Fibroblast of villous mesenchyme (primary cell): ENCODE measurements at regions not wholly inside any gene's neighbourhood (a gene's known extent, or its start where the extent isn't known, plus 50 kb on each side); places are given as distances from the start of the nearest gene placed in this dataset.

ENCODE experiments used
- DNase-seq: peaks from one replicate; pipeline ENCODE4 v3.0.0-alpha.2; 2010; ENCODE audit warnings: low read depth
- H3K4me3 ChIP-seq: 2 replicates; pipeline ENCODE4 v1.5.1; 2011; ENCODE audit warnings: low read depth, mild to moderate bottlenecking, low read length
- TF ChIP-seq, protein P1 (sequence below): IDR thresholded peaks from 2 replicates; pipeline ENCODE4 v1.5.1; 2012; ENCODE audit warnings: low read depth, mild to moderate bottlenecking, low read length; ENCODE audit not compliant: insufficient read depth

DNA sequence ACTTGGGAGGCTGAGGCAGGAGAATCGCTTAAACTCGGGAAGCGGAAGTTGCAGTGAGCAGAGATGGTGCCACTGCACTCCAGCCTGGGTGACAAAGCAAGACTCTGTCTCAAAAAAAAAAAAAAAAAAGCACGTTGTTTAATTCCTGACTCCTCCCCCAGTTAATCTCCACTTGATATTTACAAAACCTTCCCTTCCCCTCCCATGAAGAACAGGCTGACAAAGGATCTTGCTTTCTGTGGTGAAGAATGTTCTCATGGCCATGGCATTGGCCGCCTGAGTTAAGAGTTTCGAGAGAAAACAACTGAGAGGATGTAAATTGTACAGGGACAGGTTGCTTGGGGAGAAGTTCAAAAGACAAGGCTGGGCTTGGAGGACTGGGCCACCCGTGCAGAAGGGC lies 168.2 kb upstream of the BCOR start:
- no peak overlapping the region for H3K4me3 ChIP-seq
- TF ChIP-seq, protein P1, sequence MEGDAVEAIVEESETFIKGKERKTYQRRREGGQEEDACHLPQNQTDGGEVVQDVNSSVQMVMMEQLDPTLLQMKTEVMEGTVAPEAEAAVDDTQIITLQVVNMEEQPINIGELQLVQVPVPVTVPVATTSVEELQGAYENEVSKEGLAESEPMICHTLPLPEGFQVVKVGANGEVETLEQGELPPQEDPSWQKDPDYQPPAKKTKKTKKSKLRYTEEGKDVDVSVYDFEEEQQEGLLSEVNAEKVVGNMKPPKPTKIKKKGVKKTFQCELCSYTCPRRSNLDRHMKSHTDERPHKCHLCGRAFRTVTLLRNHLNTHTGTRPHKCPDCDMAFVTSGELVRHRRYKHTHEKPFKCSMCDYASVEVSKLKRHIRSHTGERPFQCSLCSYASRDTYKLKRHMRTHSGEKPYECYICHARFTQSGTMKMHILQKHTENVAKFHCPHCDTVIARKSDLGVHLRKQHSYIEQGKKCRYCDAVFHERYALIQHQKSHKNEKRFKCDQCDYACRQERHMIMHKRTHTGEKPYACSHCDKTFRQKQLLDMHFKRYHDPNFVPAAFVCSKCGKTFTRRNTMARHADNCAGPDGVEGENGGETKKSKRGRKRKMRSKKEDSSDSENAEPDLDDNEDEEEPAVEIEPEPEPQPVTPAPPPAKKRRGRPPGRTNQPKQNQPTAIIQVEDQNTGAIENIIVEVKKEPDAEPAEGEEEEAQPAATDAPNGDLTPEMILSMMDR, result no peak
- DNase-seq, result no peak

DNA sequence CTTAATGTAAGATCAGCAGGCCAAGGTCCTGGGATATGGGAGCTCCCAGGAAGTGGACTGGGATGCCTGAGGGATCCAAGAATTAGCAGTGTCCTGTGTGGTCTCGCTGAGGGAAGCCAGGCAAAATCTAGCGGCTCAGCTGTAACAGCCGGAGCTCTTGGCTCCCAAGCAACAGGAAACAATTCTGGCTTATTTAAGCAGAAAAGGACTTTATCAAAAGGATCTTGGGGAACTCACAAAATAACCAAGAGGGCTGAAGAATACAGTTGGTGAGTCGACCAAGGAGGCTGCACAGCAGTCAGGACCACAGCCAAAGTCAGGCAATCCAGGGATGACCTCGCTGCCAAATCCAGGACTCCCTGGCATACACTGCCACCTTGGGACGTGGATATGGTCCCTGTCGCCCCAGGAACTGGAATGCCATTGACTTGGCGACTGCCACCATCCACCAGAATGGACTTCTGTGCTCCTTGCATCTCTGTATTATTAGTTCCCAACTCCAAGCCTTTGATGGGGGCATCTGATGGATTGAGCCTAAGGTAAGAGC lies 165.3 kb upstream of the BCOR start:
- TF ChIP-seq, protein P1, result no peak
- DNase-seq, result peak; percentile 70
- H3K4me3 ChIP-seq, result no peak overlapping the region

DNA sequence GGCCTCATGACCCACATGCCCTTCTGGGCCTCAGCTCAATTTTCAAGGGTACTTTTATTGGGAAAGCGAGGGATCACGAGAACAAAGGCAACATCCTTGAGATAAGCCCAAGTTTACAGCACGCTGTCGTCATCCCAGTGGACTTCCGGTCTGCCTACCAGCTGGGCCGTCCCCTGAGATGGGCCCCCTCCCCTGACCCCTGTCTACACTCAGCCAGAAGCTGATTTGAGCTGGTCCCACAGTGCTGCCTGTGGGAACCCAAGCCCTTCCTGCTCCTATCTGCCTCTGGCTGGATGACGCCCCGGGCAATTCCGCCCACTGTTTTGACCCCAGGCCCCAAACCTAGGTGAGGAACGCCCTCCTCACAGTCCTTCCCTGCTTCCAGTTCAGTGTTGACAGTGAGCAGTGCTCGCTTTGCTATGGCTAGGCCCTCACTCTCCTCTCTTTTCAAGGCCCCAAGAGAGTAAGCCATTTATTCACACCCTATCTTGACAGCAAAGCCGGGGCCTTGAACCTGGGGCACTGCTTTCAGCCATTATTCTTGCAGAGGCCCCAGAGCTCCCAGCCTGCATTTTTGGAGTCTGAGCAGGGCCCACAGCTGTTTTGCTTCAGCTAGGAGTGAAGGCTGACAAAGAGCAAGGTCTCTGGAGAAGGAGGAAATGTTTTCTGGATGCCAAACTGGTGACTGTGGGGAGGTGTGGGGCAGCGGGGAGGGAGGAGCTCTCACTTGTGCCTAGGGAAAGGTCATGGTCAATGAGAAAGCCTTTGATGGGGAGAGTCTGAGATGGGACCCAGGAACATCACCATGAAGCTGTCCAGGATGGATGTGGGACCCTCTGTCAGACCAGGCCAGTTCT lies 164.6 kb upstream of the BCOR start:
- TF ChIP-seq, protein P1, result no peak
- no peak overlapping the region for H3K4me3 ChIP-seq
- peak; percentile 86 for DNase-seq

DNA sequence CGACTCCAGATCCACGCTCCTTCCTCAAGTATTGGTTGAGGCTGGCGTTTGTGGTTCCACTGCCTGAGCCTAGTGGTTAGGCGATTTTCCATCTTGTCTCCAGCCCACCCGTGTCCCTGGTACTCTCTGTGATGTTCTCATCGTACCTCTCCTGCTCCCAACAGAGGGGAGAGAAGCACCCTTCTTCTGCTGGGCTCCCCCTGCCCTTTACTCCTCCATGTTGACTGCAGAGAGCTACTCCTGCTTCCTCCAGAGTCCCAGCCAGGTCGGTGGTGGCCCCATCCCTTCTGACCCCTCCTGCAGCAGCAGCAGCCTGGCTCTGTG lies 164.0 kb upstream of the BCOR start:
- no peak overlapping the region for H3K4me3 ChIP-seq
- no peak for DNase-seq
- TF ChIP-seq, protein P1, result no peak

DNA sequence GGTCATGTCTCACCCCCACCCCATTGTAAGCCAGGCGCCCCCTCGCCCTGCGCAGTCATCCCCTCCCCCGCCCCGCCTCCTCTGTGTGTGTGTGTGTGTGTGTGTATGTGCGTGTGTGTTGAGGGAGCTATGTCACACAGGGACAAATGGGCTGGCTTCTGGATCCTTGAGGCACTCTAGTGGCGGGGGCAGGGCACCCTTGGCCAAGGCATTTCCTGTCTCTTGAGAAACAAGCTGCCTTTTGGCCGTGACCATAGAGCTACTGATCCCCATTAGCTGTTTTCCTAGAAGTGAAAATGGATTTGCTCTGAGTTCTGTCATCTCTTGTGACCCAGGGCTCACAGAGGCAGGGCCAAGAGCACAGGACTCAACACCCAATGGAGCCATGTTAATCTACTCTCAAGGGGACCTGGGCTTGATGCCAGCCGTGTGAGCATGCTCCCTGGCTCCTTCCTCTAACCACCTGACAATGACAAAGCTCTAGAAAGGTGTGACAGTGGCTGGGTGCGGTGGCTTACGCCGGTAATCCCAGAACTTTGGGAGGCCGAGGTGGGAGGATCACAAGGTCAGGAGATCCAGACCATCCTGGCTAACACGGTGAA lies 162.5 kb upstream of the BCOR start:
- TF ChIP-seq, protein P1, result no peak
- H3K4me3 ChIP-seq, result no peak overlapping the region

DNA sequence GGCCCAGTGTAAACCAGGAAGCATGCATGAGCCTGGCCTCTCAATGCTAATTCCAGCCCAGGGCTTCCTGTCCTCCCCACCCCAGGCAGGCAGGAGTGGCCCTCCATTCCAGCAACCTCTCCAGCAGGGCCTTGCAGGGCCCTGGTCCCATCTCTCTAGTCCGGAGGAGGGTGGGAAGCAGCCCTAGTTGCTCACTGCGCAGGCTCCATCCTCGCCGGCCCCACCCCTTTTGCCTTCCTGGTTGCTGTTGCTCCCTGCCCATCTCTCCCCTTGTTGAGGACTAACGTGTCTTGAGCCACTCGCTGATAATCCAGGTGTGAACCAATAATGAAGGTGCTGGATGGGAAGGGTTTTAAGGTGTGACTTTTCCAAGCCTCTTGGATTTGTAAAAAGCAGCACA lies 161.2 kb upstream of the BCOR start:
- H3K4me3 ChIP-seq, result no peak overlapping the region
- no peak for DNase-seq
- TF ChIP-seq, protein P1, result no peak

More for the DNA sequence above, 162.5 kb upstream of the BCOR start:
- peak; percentile 29 for DNase-seq
